HG03159 (cell line): ENCODE measurements at regions not wholly inside any gene's neighbourhood (a gene's known extent, or its start where the extent isn't known, plus 50 kb on each side); places are given as distances from the start of the nearest gene placed in this dataset.
"Not testable (repeated sequence)": the region's sequence is repeated elsewhere in the genome, so short reads cannot be mapped to it uniquely, and the experiment has no call there.

ENCODE experiments used
- ATAC-seq: cut with Tn5 transposase; IDR thresholded peaks from one replicate; pipeline ENCODE4 v1.9.1; 2021; ENCODE audit warnings: mild to moderate bottlenecking, moderate library complexity; ENCODE audit not compliant: unreplicated experiment

DNA sequence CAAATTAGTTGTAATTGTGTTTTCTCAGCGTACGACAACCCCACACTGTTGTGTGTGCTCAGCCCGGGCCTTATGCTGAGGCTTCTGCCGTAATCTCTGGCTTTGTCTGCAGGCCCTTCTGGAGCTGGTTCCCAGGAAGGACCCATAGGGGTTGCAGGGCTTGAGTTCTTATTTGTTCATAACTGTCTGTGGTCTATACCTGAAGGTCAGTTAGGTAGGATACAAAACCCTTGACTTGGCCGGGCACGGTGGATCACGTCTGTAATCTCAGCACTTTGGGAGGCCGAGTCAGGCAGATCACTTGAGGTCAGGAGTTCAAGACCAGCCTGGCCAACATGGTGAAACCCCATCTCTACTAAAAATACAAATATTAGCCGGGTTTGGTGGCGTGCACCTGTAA is 1010.2 kb downstream of the BRD1 start:
- ATAC-seq = not testable (repeated sequence)

DNA sequence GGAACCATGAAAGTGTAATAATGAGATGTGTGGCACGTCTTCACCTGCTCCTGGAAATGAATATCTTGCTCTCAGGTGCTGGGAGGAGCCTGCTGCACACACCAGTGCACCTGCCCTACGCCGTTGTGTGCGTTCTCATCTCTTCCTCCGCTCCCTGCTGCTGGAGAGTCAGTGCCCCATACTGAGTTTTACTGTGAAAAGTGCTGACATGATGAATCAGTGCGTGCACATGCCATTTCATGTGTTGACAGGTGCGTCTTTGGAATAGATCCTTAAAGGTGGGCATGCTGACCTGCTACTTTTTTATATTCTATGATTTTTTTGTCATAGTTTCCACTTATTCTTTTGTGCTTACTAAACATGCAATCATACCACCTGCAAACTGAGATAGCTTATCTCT is 1015.8 kb downstream of the BRD1 start:
- ATAC-seq = no peak

DNA sequence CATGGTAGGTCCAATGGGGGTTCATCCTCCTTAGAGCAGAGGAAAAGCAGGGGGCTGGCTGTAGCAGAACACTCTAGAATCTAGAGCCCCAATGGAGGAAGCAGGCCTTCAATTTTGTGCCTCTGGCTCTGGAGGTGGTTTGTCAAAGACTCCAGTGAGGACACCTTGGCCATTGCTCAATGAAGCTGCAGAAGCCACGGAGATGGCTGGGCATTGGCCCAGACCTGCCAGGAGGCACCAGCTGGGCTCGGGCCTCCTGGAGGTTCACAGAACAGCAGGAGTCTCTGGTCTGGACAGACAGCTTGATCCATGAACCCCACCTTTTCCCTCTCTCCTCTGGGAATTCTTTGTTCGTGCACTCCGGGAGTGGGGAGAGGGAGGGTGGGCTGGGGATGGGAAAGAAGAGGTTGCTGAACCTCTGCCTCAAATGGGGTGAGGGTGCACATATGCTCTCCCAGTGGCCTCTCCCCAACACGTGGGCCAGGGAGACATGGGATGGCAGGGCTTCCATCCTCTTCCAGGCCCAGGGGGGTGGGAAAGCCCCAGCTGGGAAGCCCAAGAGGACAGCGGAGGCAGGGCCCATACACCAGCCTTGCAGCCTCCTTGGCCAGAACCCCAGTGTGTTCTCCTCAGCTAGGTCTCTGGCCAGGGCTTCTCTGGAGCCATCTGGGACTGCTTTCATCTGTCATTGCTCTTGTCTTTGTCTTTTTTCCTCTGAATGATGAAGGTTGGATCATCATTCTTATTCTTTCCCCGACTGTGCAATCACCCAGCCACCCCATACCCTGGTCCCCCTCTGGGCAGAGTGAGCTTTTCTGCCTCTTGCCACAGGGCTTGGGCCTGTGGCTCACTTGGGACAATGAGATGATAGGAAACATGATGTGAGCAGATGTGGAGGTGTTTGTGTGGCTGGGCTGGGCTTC is 1019.4 kb downstream of the BRD1 start:
- ATAC-seq = no peak

DNA sequence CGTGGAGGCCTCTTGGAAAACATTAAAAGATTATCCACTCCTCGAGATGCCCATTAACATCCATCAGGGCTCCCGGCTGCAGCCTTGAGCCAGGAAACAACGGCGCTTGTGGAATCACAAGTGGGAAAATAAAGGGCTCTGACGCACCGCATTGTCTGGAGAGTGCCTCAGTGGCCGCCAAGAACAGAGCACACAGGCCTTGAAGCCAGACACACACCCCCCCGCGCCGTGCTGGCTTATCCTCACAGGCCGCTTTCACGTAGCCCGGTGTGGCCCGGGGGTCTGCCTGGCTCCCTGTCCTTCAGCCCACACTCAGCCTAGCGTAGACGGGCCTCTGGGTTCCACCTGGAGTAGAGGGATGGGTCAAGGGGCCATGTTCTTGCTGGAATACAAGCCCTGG is 1020.5 kb downstream of the BRD1 start:
- ATAC-seq = no peak

DNA sequence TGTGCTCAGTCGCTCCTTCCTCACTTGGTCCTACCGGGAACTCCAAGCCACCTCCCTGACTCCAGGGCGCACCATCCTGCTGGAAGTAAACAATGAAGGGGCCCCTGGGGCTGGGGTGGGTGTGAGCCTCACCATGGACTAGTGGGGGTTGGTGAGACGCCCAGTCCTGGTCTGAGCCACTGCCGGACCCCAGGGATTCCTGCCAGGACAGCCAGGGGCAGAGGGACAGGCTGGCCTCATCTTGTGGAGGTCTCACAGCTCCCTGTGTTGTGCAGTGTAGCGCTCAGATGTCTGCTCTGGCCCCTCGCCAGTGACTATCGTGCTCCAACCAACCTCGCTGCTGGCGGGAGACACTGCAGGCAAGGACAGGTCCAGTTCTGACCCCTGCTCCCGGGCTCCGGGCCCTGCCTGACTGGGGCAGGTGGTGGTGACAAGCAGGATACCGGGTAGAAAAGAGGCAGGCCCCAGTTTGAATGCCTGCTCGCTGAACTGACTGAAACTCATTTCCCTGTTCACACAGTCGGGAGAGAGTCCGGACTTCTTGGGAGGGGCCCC is 1021.4 kb downstream of the BRD1 start:
- no peak for ATAC-seq

DNA sequence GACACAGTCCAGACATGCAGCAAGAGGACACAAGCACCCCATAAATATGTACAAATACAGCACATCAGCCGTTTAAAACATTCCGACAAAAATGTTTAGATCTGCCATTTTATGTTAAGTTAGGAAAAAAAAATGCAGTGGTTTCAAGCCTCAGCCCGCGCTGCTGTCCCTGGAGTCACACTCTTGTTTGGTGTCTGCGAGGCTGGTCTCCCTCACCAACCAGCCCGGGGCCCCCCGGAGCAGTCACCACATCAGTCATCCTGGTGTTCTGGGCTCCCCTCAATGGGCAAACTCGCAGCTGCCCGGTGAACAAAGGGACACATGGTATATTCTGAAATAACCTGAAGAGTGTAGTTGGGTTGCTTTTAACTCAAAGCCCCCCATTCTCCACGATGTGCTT is 1022.2 kb downstream of the BRD1 start:
- ATAC-seq = no peak

DNA sequence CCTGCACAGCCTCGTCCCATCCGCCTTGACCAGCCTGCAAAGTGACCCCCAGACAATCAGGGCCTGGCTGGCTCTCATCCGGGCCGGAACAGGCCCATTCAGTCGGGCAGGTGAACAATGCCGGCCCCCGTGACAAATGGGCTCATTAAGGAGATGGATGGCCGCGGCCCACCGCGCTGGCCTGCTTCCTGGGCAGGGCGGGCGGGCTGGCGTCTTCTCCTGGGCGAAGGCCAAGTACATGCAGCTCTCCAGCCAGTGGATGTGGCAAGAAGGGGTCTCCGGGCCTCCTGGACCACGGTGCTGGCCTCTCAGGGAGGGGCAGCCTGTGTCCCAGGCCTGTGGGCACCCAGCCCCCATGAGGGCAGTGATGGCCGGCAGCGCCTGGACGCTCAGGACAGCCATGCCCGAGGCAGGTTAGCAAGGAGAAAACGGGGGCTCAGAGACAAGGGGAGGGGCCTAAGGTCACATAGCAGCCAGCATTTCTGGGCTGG is 1022.8 kb downstream of the BRD1 start:
- ATAC-seq = no peak

DNA sequence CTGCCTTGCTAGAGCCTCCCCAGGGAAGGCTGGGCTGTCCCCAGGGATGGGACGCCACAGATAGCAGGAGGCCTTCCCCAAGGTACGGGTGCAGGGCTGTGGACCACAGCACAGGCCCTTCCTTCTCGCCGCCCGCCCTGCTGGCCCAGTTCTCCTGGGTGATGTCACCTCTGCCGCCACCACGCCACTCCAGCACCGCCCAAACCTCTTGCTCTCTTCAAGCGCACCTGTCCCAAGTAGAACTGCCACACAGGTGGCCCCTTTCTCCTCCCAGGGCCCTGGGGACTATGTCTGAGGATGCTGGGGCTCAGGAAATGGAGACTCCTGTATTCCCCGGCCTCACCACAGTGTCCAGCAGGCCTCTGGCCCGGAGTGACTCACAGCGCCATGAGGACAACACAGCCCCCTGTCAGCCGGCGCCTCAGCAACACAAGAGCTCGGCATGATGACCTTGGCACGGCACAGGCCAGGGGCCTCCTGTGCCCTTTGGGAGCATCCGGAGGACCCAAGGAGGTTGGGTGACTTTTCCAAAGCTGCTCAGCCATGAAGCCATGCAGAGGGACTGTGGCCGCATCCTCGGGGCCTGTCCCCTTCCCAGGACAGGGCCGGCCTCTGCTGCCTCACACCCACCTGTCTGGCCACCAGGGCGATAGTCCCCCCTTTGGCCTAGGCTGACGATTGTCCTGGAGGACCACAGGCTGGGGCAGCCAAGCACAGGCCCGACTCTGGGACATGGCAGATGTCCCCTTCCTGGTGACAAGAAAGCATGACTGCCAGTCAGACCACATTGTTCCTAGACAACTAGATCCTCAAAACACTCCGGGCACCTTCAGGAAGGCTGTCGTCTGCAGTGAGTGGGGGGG is 1023.5 kb downstream of the BRD1 start:
- no peak for ATAC-seq

DNA sequence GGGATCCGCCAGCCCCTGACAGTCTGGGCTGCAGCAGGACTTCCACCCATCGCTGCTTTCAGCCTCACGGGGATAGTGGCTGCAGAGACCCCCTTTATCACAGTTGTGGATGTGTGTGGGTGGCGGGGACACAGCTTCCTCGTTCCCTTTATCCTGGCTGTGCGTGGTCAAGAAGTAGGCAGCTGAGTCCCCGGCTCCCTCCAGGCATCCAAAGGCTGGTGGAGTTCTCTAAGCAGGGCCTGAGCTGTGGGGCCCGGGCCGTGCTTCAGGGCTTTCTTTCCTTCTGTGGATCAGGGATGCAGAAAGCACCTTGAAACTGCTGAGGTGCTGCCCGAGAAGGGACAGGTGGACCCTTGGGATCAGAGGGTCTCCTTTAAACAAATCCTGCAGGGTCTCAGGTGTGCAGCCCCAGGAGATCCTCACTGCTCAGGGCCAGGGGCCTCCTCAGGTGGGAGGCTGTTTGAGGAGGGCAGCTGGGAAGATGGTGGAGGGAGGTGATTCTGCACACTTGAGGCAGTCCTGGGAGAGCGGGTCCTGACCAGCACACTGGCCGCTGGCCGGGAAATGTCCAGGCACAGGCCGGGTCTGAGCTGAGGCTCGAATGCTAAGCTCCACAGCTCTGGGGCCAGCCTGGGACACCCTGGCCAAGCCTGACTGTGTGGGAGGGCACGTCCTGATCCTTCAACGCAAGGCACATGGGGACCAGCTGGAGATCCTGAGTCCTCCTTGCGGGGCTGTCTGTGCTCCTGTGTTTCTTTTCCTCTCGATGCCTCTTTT is 1024.3 kb downstream of the BRD1 start:
- no peak for ATAC-seq

DNA sequence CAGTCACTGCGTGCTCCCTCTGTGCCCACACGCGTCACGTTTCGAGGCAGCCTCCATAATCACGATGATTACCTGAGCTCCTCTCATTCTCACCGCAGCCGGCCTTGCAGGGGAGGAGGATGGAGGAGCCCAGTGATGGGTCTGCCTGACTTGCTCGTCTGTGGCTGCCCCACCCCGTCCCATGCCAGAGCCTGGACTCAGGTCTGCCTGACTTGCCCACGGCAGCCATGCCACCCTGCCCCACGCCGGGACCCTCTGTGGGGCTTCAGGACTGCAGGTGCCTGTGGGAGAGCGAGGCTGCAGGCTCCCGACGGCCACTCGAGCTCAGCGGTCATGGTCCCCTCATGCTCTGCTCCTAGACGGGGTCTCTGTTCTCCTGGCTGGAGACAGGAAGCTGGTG is 1025.1 kb downstream of the BRD1 start:
- ATAC-seq = no peak

DNA sequence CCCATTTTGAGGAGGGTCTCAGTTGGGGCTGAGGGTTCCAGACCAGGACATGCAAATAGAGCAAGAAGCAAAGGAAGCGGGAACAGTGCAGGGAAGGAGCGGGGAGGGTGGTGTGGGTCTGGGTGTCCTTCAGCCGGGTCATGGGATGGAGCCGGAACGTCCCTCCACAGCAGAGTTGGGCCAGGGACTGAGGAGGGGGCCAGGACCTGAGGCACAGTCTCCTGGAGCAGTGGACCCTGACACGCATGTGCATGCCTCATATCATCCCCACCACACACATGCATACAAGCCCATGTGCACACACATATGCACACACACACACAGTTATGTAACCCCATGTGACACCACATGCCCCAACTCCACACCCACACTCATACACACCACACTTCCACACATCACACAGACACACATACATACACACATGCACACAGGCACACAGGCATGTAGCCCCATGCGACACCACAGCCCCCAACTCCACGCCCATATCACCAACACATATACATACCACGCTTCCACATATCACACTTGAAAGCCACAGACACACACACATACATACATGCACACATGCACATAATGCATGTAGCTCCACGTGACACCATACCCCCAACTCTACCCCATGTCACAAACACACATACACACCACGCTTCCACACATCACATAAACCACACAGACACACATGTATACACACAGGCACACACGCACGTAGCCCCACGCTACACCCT is 1026.6 kb downstream of the BRD1 start:
- ATAC-seq = no peak

DNA sequence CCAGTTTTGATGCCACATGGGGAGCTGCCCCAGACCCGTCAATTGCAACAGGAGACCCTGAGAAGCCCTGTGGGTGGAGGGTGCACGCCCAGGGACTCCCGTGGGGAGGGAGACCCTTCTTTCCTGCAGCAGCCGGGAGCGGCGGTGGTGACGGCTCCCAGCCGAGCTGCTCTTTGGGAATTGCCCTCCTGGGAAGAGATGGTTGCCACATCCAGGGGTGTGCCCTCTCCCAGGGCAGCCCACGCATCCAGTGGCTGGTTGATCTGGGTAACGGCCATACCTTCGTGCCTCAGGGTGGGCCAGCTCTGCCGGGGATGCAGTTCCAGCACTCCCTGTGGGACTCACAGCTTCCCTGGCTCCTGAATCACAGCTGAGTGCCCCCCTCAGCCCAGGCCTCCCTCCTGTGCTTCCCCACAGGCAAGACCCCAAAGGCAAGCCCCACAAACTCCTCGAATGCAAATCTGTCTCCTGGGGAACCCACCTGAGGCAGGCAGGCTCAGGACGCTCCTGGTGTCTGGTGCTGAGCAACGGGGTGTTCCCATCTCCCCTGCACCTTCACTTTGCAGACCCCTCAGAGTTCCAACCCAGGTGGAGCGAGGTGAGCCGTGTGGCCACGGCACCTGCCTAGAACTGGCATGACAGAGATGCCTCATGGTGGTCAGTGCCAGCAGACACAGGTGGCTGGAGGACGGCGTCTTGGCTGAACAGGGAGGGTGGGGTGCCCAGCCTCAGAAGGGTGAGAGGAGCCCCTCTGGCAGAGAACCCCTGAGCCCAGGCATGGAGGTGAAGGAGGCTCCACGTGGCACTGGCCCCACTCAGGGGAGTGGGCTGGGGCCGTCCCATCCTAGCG is 1027.4 kb downstream of the BRD1 start:
- ATAC-seq = no peak

DNA sequence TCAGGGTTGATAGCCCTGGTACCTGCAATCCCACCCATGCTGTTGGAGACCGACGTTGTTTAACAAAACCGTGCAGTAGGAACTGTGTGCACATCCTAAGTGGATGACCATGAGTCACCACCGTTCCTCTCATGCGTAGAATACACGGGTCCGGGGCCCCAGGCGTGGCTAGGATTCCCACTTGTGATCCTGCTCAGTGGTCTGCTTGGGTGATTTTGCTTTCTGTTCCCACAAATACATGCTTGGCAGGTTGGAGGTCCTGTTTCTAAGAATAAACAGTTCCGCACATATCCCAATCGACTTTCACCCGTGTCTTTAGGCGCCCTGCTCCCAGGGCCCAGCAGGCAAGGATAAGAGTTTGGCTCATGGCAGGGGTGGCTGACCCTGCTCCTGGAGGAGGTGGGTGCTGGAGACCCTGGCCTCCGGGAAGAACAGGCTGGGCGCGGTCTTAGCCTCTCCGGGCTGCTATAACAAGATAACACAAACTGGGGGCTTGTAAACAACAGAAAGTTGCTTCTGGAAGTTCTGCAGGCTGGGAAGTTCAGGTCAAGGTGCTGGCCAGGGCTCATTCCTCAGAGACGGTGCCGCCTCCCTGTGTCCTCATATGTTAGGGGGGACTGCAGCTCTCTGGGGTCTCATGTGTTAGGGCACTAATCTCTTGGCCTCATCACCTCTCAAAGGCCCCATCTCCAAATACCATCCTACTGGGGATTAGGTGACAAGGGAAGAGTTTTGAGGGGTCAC is 1028.3 kb downstream of the BRD1 start:
- ATAC-seq = no peak

DNA sequence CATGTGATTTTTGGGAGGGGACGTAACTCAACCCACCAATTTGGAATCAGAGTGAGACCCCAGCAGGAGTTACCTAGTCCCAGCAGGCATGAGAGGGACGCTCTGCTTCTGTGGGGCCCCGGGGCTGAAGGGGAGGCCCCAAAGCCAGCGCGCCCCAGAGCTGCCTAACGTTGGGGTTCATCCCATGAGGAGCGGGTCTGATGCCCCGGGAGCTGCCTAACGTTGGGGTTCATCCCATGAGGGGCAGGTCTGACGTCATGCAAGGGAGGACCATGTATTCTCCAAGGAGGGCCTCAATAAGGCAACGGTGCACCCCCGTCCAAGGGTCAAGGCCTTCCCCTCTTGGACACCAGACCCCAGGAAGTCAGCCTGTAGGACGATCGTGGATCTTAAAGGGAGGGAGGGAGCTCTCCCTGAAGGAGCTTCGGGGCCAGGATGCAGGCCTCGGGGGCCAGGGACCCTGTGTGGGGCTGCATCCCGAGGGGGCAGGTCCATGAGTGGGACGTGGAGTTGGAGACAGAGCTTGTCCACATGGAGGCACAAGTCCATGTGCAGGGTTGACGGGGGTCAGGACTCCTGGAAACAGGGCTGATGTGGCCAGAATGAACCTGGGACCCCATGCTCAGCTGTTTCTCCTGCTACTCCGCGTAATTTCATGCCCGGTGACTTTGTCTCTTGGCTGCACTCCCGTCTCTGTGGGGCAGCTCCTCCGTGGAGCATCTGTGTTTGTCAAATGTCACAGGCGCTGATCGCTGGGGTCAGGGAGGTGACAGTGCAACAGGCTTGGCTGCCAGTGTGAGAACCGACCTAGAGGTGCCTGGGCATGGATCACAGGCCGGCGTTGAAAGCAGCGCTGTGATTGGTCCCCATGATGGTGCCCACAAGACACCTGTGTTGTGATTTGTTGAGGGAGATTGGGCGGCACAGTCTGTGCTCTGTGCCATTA is 1029.1 kb downstream of the BRD1 start:
- ATAC-seq = no peak

DNA sequence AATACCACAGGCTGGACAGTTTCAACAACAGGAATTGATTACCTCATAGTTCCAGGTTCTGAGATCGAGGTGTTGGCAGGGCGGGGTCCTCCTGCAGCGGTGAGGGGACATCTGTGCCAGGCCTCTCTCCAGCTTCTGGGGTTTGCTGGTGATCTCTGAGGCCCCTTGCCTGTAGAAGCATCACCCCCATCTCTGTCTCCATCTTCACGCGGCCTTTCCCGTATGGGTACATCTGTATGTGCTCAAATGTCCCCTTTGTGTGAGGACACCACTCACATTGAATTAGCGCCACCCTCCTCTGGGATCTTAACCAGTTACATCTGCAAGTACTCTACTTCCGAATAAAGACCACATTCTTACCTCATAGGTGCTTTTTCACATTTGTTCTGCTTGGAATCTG is 1029.9 kb downstream of the BRD1 start:
- ATAC-seq = no peak

DNA sequence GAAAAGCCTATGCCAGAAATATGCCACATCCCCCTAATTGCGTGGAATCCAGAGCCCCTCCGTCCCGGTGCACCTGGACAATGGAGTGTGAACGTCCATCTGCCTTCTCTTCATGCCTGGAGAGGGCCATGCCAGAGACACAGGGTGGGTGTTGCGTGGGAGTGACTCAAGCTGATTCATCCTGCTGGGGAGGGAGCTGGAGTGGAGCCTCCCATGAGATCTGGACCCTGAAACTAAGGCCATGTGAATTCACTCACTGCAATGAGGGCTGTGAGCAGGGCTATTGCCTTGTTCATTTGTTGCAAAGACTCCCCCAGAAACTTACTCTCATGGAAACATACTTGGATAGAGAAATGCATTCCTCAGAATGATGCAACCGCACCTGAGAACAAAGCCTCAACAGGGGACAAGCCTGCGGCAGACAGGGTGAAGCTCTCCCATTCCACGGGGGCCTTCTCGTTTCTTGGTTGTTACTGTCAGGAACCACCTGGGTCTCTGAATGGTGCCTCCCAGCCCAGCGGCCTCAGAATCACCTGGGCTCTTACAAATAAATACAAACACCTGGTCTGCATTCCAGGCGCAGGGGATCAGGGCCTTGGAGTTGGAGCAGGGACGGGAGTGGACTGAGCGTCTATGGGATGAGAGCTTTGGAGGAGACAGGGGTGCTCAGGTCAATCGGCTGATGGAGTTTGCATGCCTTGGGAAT is 1031.2 kb downstream of the BRD1 start:
- no peak for ATAC-seq

DNA sequence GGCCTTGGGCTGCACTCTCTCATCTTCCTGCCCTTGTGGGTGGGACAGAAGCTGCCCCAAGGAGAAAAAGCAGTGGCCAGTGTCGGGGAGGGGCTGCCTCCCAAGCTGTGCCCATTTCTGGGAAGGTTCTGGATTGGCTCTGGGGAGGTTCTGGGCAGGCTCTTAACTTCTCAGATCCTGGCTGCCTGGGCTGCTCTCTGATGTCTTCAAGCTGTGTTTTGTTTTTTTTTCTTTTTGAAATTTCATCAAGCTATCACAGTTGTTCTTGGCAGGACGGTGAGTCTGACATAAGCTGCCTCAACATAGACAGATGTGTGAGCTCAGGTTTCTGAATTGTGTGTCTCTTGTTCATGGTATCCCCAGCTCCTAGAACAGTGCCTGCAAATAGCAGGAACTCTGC is 1032.0 kb downstream of the BRD1 start:
- no peak for ATAC-seq
